Testis (tissue), 2 donors: ENCODE measurements at regions not wholly inside any gene's neighbourhood (a gene's known extent, or its start where the extent isn't known, plus 50 kb on each side); places are given as distances from the start of the nearest gene placed in this dataset.

Experiments used
- DNase-seq: peaks from one replicate; pipeline ENCODE4 v3.0.0-alpha.2; 2019
- H3K27ac ChIP-seq, 2 donors: fragments of 200-600 bp; sonication (generic); one replicate each; pipeline ENCODE4 v1.5.1; 2019
- H3K27me3 ChIP-seq: fragments of 200-600 bp; sonication (generic); one replicate; pipeline ENCODE4 v1.5.1; 2019
- H3K36me3 ChIP-seq: fragments of 200-600 bp; sonication (generic); one replicate; pipeline ENCODE4 v1.5.1; 2017; ENCODE audit warnings: low read depth; ENCODE audit errors: missing control alignments
- H3K4me1 ChIP-seq: fragments of 200-600 bp; sonication (generic); one replicate; pipeline ENCODE4 v1.5.1; 2019
- H3K4me3 ChIP-seq, 2 donors: fragments of 200-600 bp; sonication (generic); one replicate each; pipeline ENCODE4 v1.5.1; 2017 to 2019
- H3K9me3 ChIP-seq: fragments of 200-600 bp; sonication (generic); one replicate; pipeline ENCODE4 v1.5.1; 2017
- POLR2A ChIP-seq: fragments of 450-650 bp; IDR thresholded peaks from one replicate; pipeline ENCODE4 v1.6.1; 2017; ENCODE audit warnings: antibody characterized with exemption, mild to moderate bottlenecking, moderate library complexity
- WGBS, 2 donors: methylation state at CpG; one replicate each; pipeline ENCODE4 v1.1.5; 2018; 5-methylcytosine and 5-hydroxymethylcytosine counted together
- intact Hi-C: fragments of 100-400 bp; cut with DNase I; formaldehyde crosslinking; loops from one replicate; pipeline ENCODE4 v1.15.1; 2023; ENCODE audit warnings: low total_unique reads
- TF ChIP-seq, protein P1 (sequence below), 3 experiments: fragments of 450-650 bp in 2 of 3; fragments of 200-600 bp in 1 of 3; sonication (generic) in 1 of 3; IDR thresholded peaks; one replicate each; pipeline ENCODE4 v1.5.1; 2016 to 2019; ENCODE audit warnings: antibody characterized with exemption in 3 of 3, mild to moderate bottlenecking in 2 of 3, moderate library complexity in 1 of 3

DNA sequence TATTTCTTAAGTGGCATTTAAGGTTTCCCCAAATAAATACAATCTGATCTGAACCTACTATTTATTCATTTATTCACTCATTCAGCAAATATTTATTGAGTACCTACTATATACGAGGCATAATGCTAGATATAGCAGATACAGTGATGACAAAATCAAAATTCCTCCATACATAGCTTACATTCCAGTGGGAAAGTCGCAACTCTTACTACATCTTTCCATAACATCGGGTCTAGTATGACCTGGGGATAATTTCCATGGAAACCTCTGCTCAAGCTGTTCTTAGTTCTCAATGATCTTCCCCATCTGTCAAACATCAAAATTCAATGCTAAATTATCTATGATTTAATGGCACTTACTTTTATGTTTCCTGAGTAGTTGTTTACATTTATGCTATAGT, 70.8 kb upstream of the PRKACB start:
- Histone ChIP-seq H3K9me3 (no peaks in the 10 kb centered on the region), H3K4me3 (no peak overlapping the region), H3K27ac (no peak overlapping the region), H3K36me3 (no peaks in the 10 kb centered on the region), H3K27me3 (no peaks in the 10 kb centered on the region), H3K4me1 (no peaks in the 10 kb centered on the region)
- 85 to 94% methylated on average over 3 of the region's 3 CpGs for WGBS, 2 donors
- intact Hi-C loops, result no loop called here
- TF ChIP-seq, protein P1, sequence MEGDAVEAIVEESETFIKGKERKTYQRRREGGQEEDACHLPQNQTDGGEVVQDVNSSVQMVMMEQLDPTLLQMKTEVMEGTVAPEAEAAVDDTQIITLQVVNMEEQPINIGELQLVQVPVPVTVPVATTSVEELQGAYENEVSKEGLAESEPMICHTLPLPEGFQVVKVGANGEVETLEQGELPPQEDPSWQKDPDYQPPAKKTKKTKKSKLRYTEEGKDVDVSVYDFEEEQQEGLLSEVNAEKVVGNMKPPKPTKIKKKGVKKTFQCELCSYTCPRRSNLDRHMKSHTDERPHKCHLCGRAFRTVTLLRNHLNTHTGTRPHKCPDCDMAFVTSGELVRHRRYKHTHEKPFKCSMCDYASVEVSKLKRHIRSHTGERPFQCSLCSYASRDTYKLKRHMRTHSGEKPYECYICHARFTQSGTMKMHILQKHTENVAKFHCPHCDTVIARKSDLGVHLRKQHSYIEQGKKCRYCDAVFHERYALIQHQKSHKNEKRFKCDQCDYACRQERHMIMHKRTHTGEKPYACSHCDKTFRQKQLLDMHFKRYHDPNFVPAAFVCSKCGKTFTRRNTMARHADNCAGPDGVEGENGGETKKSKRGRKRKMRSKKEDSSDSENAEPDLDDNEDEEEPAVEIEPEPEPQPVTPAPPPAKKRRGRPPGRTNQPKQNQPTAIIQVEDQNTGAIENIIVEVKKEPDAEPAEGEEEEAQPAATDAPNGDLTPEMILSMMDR (IDR thresholded peaks at IDR 0.05), result no peak
- TF ChIP-seq POLR2A, result no peak
- no peak for DNase-seq

DNA sequence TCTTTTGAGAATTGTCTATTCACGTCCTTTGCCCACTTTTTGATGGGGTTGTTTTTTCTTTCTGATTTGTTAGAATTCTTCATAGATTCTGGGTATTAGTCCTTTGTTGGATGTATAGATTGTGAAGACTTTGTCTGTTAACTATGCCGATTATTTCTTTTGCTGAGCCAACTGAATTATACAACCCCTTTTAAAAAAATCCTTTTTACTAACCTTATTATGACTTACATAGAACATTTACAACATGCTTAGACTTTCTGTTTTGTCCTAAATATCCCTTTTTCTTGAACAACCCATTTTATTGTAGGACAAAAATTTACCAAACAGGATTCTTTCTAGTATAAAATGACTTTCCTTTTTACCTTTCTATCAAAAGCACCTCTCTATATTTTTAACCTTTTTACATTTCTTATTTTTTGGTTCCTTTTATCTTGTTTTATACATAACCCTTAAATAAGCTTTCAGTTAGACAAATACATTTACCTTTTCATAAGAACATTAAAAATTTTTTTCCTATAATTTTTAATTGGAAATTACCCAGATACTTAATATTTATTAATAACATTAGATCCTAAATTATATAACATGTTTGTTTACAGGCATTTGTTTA, 70.4 kb upstream of the TTLL7 start:
- no peaks in the 10 kb centered on the region for H3K9me3 ChIP-seq
- no peak overlapping the region for H3K27ac ChIP-seq
- H3K27me3 ChIP-seq, result no peaks in the 10 kb centered on the region
- no peaks in the 10 kb centered on the region for H3K4me1 ChIP-seq
- DNase-seq, result no peak
- no peak overlapping the region for H3K4me3 ChIP-seq
- WGBS, 2 donors, result 95 to 98% methylated on average over 2 of the region's 2 CpGs
- no peak for TF ChIP-seq POLR2A
- TF ChIP-seq, protein P1 (IDR thresholded peaks at IDR 0.05), result no peak
- intact Hi-C loops, result no loop called here
- H3K36me3 ChIP-seq, result no peaks in the 10 kb centered on the region

DNA sequence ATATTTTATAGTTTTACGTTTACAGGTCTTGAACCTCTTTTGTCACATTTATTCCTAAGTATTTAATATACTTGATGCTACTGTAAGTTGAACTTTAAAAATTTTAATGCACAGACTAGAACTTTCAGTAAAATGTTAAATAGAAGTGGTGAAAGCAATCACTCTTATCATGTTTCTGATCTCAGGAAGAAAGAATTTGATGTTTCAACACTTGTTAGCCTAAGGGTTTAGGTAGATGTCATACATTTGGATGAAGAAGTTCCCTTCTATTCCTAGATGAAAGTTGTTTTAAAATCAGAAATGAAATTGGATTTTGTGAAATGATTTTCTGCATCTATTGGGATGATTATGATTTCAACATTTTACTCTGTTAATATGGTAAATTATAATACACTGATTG, 63.6 kb upstream of the TTLL7 start:
- WGBS, 2 donors, result 95 to 100% methylated on average over 1 of the region's 1 CpG
- H3K27ac ChIP-seq, result no peak overlapping the region
- no peak for DNase-seq
- no peak overlapping the region for H3K4me3 ChIP-seq
- H3K36me3 ChIP-seq, result no peaks in the 10 kb centered on the region
- intact Hi-C loops, result no loop called here
- no peaks in the 10 kb centered on the region for H3K4me1 ChIP-seq
- no peaks in the 10 kb centered on the region for H3K27me3 ChIP-seq
- no peak for TF ChIP-seq POLR2A
- TF ChIP-seq, protein P1 (IDR thresholded peaks at IDR 0.05), result no peak
- H3K9me3 ChIP-seq, result no peaks in the 10 kb centered on the region

DNA sequence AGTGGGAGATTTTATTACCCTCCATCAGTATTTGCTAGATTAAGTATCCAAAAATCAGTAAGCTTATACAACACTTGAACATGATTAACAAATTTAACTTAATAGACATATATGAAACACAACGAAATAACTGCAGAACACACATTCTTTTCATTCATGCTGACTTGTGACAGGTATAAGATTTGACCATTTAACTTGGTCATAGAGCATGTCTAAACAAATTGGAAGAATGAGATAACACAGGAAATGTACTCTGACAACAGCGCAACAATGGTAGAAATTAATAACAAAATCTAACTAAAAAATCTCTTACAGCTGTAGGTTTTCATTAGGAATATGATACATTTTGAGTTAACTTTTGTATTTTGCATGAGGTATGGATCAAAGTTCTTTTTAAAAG, 62.4 kb upstream of the TTLL7 start:
- Histone ChIP-seq H3K36me3 (no peaks in the 10 kb centered on the region), H3K9me3 (no peaks in the 10 kb centered on the region), H3K4me3 (no peak overlapping the region), H3K27me3 (no peaks in the 10 kb centered on the region), H3K4me1 (no peaks in the 10 kb centered on the region), H3K27ac (no peak overlapping the region)
- intact Hi-C loops, result no loop called here
- DNase-seq, result no peak
- TF ChIP-seq, protein P1 (IDR thresholded peaks at IDR 0.05), result no peak
- TF ChIP-seq POLR2A, result no peak
- WGBS, 2 donors, result 84 to 87% methylated on average over 2 of the region's 2 CpGs

DNA sequence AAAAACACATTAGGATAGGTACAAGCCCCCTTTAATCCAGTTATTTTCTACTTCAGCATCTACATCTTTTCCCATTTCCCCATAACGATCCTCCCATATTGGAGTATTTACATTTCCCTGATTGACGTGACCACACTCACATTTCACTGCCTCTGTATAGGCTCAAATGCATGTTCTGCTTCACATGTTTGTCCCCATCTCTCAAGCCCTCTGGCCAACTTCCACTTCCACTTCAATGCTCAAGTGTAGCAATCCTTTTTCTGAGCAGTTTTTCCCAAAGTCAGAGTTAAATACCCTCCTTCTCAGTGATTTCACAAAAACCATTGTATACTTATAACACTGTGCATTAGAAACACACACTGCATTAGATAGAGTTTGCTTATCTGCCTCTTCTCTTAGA, 61.8 kb upstream of the TTLL7 start:
- Histone ChIP-seq H3K4me3 (no peak overlapping the region), H3K36me3 (no peaks in the 10 kb centered on the region), H3K27me3 (no peaks in the 10 kb centered on the region), H3K9me3 (no peaks in the 10 kb centered on the region), H3K27ac (no peak overlapping the region), H3K4me1 (no peaks in the 10 kb centered on the region)
- 78 to 90% methylated on average over 2 of the region's 2 CpGs for WGBS, 2 donors
- no peak for DNase-seq
- intact Hi-C loops, result no loop called here
- TF ChIP-seq, protein P1 (IDR thresholded peaks at IDR 0.05), result no peak
- no peak for TF ChIP-seq POLR2A
